ENCODE measurements at regions not wholly inside any gene's neighbourhood (a gene's known extent, or its start where the extent isn't known, plus 50 kb on each side); places are given as distances from the start of the nearest gene placed in this dataset.

- H3K9me3 Mint-ChIP-seq, result peaks cover 0 to 10% (median 4%) of the 10 kb centered on the region in 7 donors
- Histone ChIP-seq H3K36me3 (replicated peaks in 1 of 2; ENCODE audit: control insufficient read depth in 1 of 2, insufficient read depth in 2 of 2, low read length in 2 of 2) (no peaks in the 10 kb centered on the region), H3K9me3 (replicated peaks in 1 of 2; ENCODE audit: control insufficient read depth in 1 of 2, insufficient read depth in 1 of 2, low read length in 2 of 2) (peaks cover 0 to 5% of the 10 kb centered on the region in 2 donors), H3K27me3 (ENCODE audit: control insufficient read depth in 2 of 2, insufficient read depth in 2 of 2, low read length in 2 of 2) (no peaks in the 10 kb centered on the region), H3K9ac (ENCODE audit: insufficient read depth, low read length, poor library complexity, severe bottlenecking) (no peak overlapping the region), H3K27ac (ENCODE audit: low read depth in 1 of 2, low read length in 2 of 2) (no peak overlapping the region), H3K79me2 (ENCODE audit: insufficient read depth, low read length) (no peaks in the 10 kb centered on the region), H3K4me2 (replicated peaks; ENCODE audit: extremely low read depth, low read length, poor library complexity, severe bottlenecking) (no peak overlapping the region), H3K4me3 (replicated peaks in 1 of 3; ENCODE audit: low read depth in 2 of 3, low read length in 3 of 3) (no peak overlapping the region), H3K4me1 (ENCODE audit: control insufficient read depth in 1 of 2, insufficient read depth in 2 of 2, low read length in 2 of 2) (no peaks in the 10 kb centered on the region), H2AFZ (ENCODE audit: insufficient read depth, low read depth, low read length, poor library complexity, severe bottlenecking) (no peak overlapping the region), H4K20me1 (ENCODE audit: insufficient read depth, low read length) (no peaks in the 10 kb centered on the region)
- no peak for DNase-seq
- TF ChIP-seq CTCF (IDR thresholded peaks at IDR 0.05), result no peak
- WGBS (ENCODE audit: insufficient coverage), result no CpG with 5 or more reads among the region's 3 CpGs
- no peak overlapping the region for H3K27ac Mint-ChIP-seq
- intact Hi-C loops (cut with micrococcal nuclease), result no loop called here
- H3K27me3 Mint-ChIP-seq (ENCODE audit: low read depth in 3 of 3), result no peaks in the 10 kb centered on the region
- H3K4me1 Mint-ChIP-seq, result no peaks in the 10 kb centered on the region
- H3K4me3 Mint-ChIP-seq, result no peak overlapping the region
- no peaks in the 10 kb centered on the region for H3K36me3 Mint-ChIP-seq
These were observed 872.7 kb upstream of the ADAMTS5 start for GRCh38 chr21:27839512-27840115.

GRCh38 chr21:27838573-27838972, 871.7 kb upstream of the ADAMTS5 start:
- no peak for TF ChIP-seq CTCF (IDR thresholded peaks at IDR 0.05)
- H3K36me3 Mint-ChIP-seq, result no peaks in the 10 kb centered on the region
- Histone ChIP-seq H3K79me2 (ENCODE audit: insufficient read depth, low read length) (no peaks in the 10 kb centered on the region), H3K9me3 (replicated peaks in 1 of 2; ENCODE audit: control insufficient read depth in 1 of 2, insufficient read depth in 1 of 2, low read length in 2 of 2) (peaks cover 0 to 5% of the 10 kb centered on the region in 2 donors), H3K4me1 (ENCODE audit: control insufficient read depth in 1 of 2, insufficient read depth in 2 of 2, low read length in 2 of 2) (no peaks in the 10 kb centered on the region), H3K4me3 (replicated peaks in 1 of 3; ENCODE audit: low read depth in 2 of 3, low read length in 3 of 3) (no peak overlapping the region), H3K27me3 (ENCODE audit: control insufficient read depth in 2 of 2, insufficient read depth in 2 of 2, low read length in 2 of 2) (no peaks in the 10 kb centered on the region), H2AFZ (ENCODE audit: insufficient read depth, low read depth, low read length, poor library complexity, severe bottlenecking) (no peak overlapping the region), H3K4me2 (replicated peaks; ENCODE audit: extremely low read depth, low read length, poor library complexity, severe bottlenecking) (no peak overlapping the region), H3K9ac (ENCODE audit: insufficient read depth, low read length, poor library complexity, severe bottlenecking) (no peak overlapping the region), H3K27ac (ENCODE audit: low read depth in 1 of 2, low read length in 2 of 2) (no peak overlapping the region), H3K36me3 (replicated peaks in 1 of 2; ENCODE audit: control insufficient read depth in 1 of 2, insufficient read depth in 2 of 2, low read length in 2 of 2) (no peaks in the 10 kb centered on the region), H4K20me1 (ENCODE audit: insufficient read depth, low read length) (no peaks in the 10 kb centered on the region)
- no peaks in the 10 kb centered on the region for H3K4me1 Mint-ChIP-seq
- peaks cover 0 to 10% (median 4%) of the 10 kb centered on the region in 7 donors for H3K9me3 Mint-ChIP-seq
- H3K27me3 Mint-ChIP-seq (ENCODE audit: low read depth in 3 of 3), result no peaks in the 10 kb centered on the region
- intact Hi-C loops (cut with micrococcal nuclease), result no loop called here
- no peak overlapping the region for H3K27ac Mint-ChIP-seq
- no peak for DNase-seq
- no peak overlapping the region for H3K4me3 Mint-ChIP-seq
- WGBS (ENCODE audit: insufficient coverage), result no CpG with 5 or more reads among the region's 1 CpG
